ENCODE measurements at regions not wholly inside any gene's neighbourhood (a gene's known extent, or its start where the extent isn't known, plus 50 kb on each side); places are given as distances from the start of the nearest gene placed in this dataset.

GRCh38 chr7:155218276-155219153 lies 79.2 kb upstream of the INSIG1 start:
- Mint-ChIP-seq H3K36me3 (ENCODE audit: low read depth) (peaks cover 2% of the 10 kb centered on the region), H3K4me3 (no peak overlapping the region), H3K27ac (peak overlapping the region; percentile 19), H3K4me1 (no peaks in the 10 kb centered on the region), H3K27me3 (peaks cover 59% of the 10 kb centered on the region)
- DNase-seq (no peak), ATAC-seq (no peak)
- no peaks in the 10 kb centered on the region for H3K9me3 ChIP-seq (ENCODE audit: control insufficient read depth, low read length, poor library complexity, severe bottlenecking)

- H3K27me3 Mint-ChIP-seq: peaks cover 53% of the 10 kb centered on the region
- no peaks in the 10 kb centered on the region for H3K9me3 ChIP-seq (ENCODE audit: control insufficient read depth, low read length, poor library complexity, severe bottlenecking)
- H3K4me1 Mint-ChIP-seq: peaks cover 2% of the 10 kb centered on the region
- no peak for DNase-seq
- no peak overlapping the region for H3K27ac Mint-ChIP-seq
- H3K4me3 Mint-ChIP-seq: no peak overlapping the region
- peaks cover 2% of the 10 kb centered on the region for H3K36me3 Mint-ChIP-seq (ENCODE audit: low read depth)
- ATAC-seq: no peak
These were observed 78.5 kb upstream of the INSIG1 start for GRCh38 chr7:155219154-155219531.

- peaks cover 2% of the 10 kb centered on the region for H3K4me1 Mint-ChIP-seq
- DNase-seq (no peak), ATAC-seq (no peak)
- H3K27me3 Mint-ChIP-seq: peaks cover 45% of the 10 kb centered on the region
- H3K9me3 ChIP-seq (ENCODE audit: control insufficient read depth, low read length, poor library complexity, severe bottlenecking): no peaks in the 10 kb centered on the region
- peaks cover 2% of the 10 kb centered on the region for H3K36me3 Mint-ChIP-seq (ENCODE audit: low read depth)
- no peak overlapping the region for H3K4me3 Mint-ChIP-seq
- no peak overlapping the region for H3K27ac Mint-ChIP-seq
These were observed 77.5 kb upstream of the INSIG1 start for GRCh38 chr7:155219947-155220769.

GRCh38 chr7:155220903-155221302 lies 76.8 kb upstream of the INSIG1 start:
- no peak for ATAC-seq
- H3K27ac Mint-ChIP-seq: no peak overlapping the region
- no peaks in the 10 kb centered on the region for H3K9me3 ChIP-seq (ENCODE audit: control insufficient read depth, low read length, poor library complexity, severe bottlenecking)
- H3K27me3 Mint-ChIP-seq: peaks cover 48% of the 10 kb centered on the region
- no peak overlapping the region for H3K4me3 Mint-ChIP-seq
- H3K4me1 Mint-ChIP-seq: peaks cover 4% of the 10 kb centered on the region
- no peak for DNase-seq
- H3K36me3 Mint-ChIP-seq (ENCODE audit: low read depth): peaks cover 4% of the 10 kb centered on the region

- ATAC-seq: no peak
- Mint-ChIP-seq H3K36me3 (ENCODE audit: low read depth) (peaks cover 5% of the 10 kb centered on the region), H3K27ac (no peak overlapping the region)
These were observed 76.1 kb upstream of the INSIG1 start for GRCh38 chr7:155221547-155221946.

GRCh38 chr7:155222061-155222460 lies 75.6 kb upstream of the INSIG1 start:
- DNase-seq (no peak), ATAC-seq (no peak)
- H3K36me3 Mint-ChIP-seq (ENCODE audit: low read depth): peaks cover 5% of the 10 kb centered on the region
- H3K9me3 ChIP-seq (ENCODE audit: control insufficient read depth, low read length, poor library complexity, severe bottlenecking): no peaks in the 10 kb centered on the region
- H3K27me3 Mint-ChIP-seq: peaks cover 44% of the 10 kb centered on the region
- no peak overlapping the region for H3K27ac Mint-ChIP-seq
- peaks cover 7% of the 10 kb centered on the region for H3K4me1 Mint-ChIP-seq
- no peak overlapping the region for H3K4me3 Mint-ChIP-seq

More at GRCh38 chr7:155221547-155221946, 76.1 kb upstream of the INSIG1 start:
- Mint-ChIP-seq H3K4me3 (no peak overlapping the region), H3K27me3 (peaks cover 46% of the 10 kb centered on the region), H3K4me1 (peaks cover 5% of the 10 kb centered on the region)
- DNase-seq: no peak
- H3K9me3 ChIP-seq (ENCODE audit: control insufficient read depth, low read length, poor library complexity, severe bottlenecking): no peaks in the 10 kb centered on the region

- Mint-ChIP-seq H3K36me3 (ENCODE audit: low read depth) (peaks cover 5% of the 10 kb centered on the region), H3K4me1 (peaks cover 9% of the 10 kb centered on the region), H3K27ac (no peak overlapping the region), H3K4me3 (no peak overlapping the region), H3K27me3 (peaks cover 46% of the 10 kb centered on the region)
- ATAC-seq (no peak), DNase-seq (no peak)
- no peaks in the 10 kb centered on the region for H3K9me3 ChIP-seq (ENCODE audit: control insufficient read depth, low read length, poor library complexity, severe bottlenecking)
These were observed 75.1 kb upstream of the INSIG1 start for GRCh38 chr7:155222573-155222972.

GRCh38 chr7:155223021-155223420 lies 74.7 kb upstream of the INSIG1 start:
- Mint-ChIP-seq H3K36me3 (ENCODE audit: low read depth) (peaks cover 5% of the 10 kb centered on the region), H3K4me3 (no peak overlapping the region), H3K4me1 (peaks cover 9% of the 10 kb centered on the region), H3K27ac (no peak overlapping the region), H3K27me3 (peaks cover 44% of the 10 kb centered on the region)
- no peaks in the 10 kb centered on the region for H3K9me3 ChIP-seq (ENCODE audit: control insufficient read depth, low read length, poor library complexity, severe bottlenecking)
- no peak for DNase-seq
- no peak for ATAC-seq

- no peak overlapping the region for H3K4me3 Mint-ChIP-seq
- H3K4me1 Mint-ChIP-seq: peaks cover 9% of the 10 kb centered on the region
- H3K27ac Mint-ChIP-seq: peak overlapping the region; percentile 11
- DNase-seq: no peak
- peaks cover 5% of the 10 kb centered on the region for H3K36me3 Mint-ChIP-seq (ENCODE audit: low read depth)
- no peaks in the 10 kb centered on the region for H3K9me3 ChIP-seq (ENCODE audit: control insufficient read depth, low read length, poor library complexity, severe bottlenecking)
- ATAC-seq: no peak
- peaks cover 42% of the 10 kb centered on the region for H3K27me3 Mint-ChIP-seq
These were observed 74.2 kb upstream of the INSIG1 start for GRCh38 chr7:155223503-155223902.

GRCh38 chr7:155224116-155224811 lies 73.4 kb upstream of the INSIG1 start:
- H3K4me1 Mint-ChIP-seq: peaks cover 9% of the 10 kb centered on the region
- ATAC-seq: no peak

GRCh38 chr7:155225095-155225494 lies 72.6 kb upstream of the INSIG1 start:
- Mint-ChIP-seq H3K4me3 (no peak overlapping the region), H3K36me3 (ENCODE audit: low read depth) (peaks cover 5% of the 10 kb centered on the region), H3K27me3 (peaks cover 37% of the 10 kb centered on the region), H3K4me1 (peaks cover 9% of the 10 kb centered on the region), H3K27ac (no peak overlapping the region)
- no peak for DNase-seq
- no peak for ATAC-seq
- H3K9me3 ChIP-seq (ENCODE audit: control insufficient read depth, low read length, poor library complexity, severe bottlenecking): no peaks in the 10 kb centered on the region

More at GRCh38 chr7:155224116-155224811, 73.4 kb upstream of the INSIG1 start:
- Mint-ChIP-seq H3K27me3 (peaks cover 40% of the 10 kb centered on the region), H3K27ac (peak overlapping the region; percentile 11), H3K36me3 (ENCODE audit: low read depth) (peaks cover 5% of the 10 kb centered on the region), H3K4me3 (no peak overlapping the region)
- DNase-seq: no peak
- H3K9me3 ChIP-seq (ENCODE audit: control insufficient read depth, low read length, poor library complexity, severe bottlenecking): no peaks in the 10 kb centered on the region

GRCh38 chr7:155225516-155225915 lies 72.2 kb upstream of the INSIG1 start:
- no peak overlapping the region for H3K27ac Mint-ChIP-seq

More at GRCh38 chr7:155225516-155225915, 72.2 kb upstream of the INSIG1 start:
- DNase-seq (no peak), ATAC-seq (no peak)
- Mint-ChIP-seq H3K4me3 (no peak overlapping the region), H3K27me3 (peaks cover 37% of the 10 kb centered on the region), H3K4me1 (peaks cover 9% of the 10 kb centered on the region), H3K36me3 (ENCODE audit: low read depth) (peaks cover 5% of the 10 kb centered on the region)
- H3K9me3 ChIP-seq (ENCODE audit: control insufficient read depth, low read length, poor library complexity, severe bottlenecking): no peaks in the 10 kb centered on the region
